PC-3 (cell line): ENCODE measurements at regions not wholly inside any gene's neighbourhood (a gene's known extent, or its start where the extent isn't known, plus 50 kb on each side); places are given as distances from the start of the nearest gene placed in this dataset.

Experiments used
- CTCF ChIP-seq: fragments of 300-600 bp; sonication (generic); conservative IDR thresholded peaks from 2 replicates; pipeline ENCODE4 v1.5.1; 2017; ENCODE audit warnings: antibody characterized with exemption, low read depth, mild to moderate bottlenecking, low read length
- EZH2 ChIP-seq: fragments of 300-600 bp; sonication (generic); IDR thresholded peaks from one replicate; pipeline ENCODE4 v1.6.1; 2017; ENCODE audit warnings: antibody characterized with exemption, mild to moderate bottlenecking, low read length; ENCODE audit not compliant: unreplicated experiment
- EZH2phosphoT487 ChIP-seq: fragments of 300-600 bp; sonication (generic); IDR thresholded peaks from 2 replicates; pipeline ENCODE4 v1.6.1; 2018; ENCODE audit warnings: mild to moderate bottlenecking, antibody characterized with exemption, low read length, borderline replicate concordance

- no peak for TF ChIP-seq CTCF
- TF ChIP-seq EZH2, result no peak
- TF ChIP-seq EZH2phosphoT487, result no peak
Measured at GRCh38 chr9:13904311-13904710, 409.6 kb downstream of the NFIB start.
